WERI-Rb-1 (cell line): ENCODE measurements at regions not wholly inside any gene's neighbourhood (a gene's known extent, or its start where the extent isn't known, plus 50 kb on each side); places are given as distances from the start of the nearest gene placed in this dataset.
A peak's percentile ranks its signal among the peaks of the same experiment; 100 is the strongest.

Source experiments
- DNase-seq: peaks from one replicate; pipeline ENCODE4 v3.0.0-alpha.2; 2020
- H3K27ac ChIP-seq: fragments of 250-450 bp; sonication (Bioruptor Pico); 2 replicates; pipeline ENCODE4 v1.5.1; 2020; ENCODE audit warnings: mild to moderate bottlenecking, moderate library complexity
- H3K27me3 ChIP-seq: fragments of 250-450 bp; sonication (Bioruptor Pico); 2 replicates; pipeline ENCODE4 v1.5.1; 2021; ENCODE audit warnings: mild to moderate bottlenecking, low read depth, moderate library complexity; ENCODE audit not compliant: insufficient read depth, severe bottlenecking
- H3K36me3 ChIP-seq: fragments of 250-450 bp; sonication (Bioruptor Pico); 2 replicates; pipeline ENCODE4 v1.5.1; 2020; ENCODE audit warnings: mild to moderate bottlenecking, moderate library complexity
- H3K4me3 ChIP-seq: 2 replicates; pipeline ENCODE4 v1.5.1; 2011; ENCODE audit warnings: low read depth, mild to moderate bottlenecking, control low read depth, low read length
- H3K9me3 ChIP-seq: fragments of 250-450 bp; sonication (Bioruptor Pico); 2 replicates; pipeline ENCODE4 v1.5.1; 2021; ENCODE audit warnings: mild to moderate bottlenecking, moderate library complexity; ENCODE audit not compliant: severe bottlenecking
- TF ChIP-seq, protein P1 (sequence below): IDR thresholded peaks from 2 replicates; pipeline ENCODE4 v1.5.1; 2011; ENCODE audit warnings: low read depth, mild to moderate bottlenecking, control low read depth, inconsistent platforms, low read length

DNA sequence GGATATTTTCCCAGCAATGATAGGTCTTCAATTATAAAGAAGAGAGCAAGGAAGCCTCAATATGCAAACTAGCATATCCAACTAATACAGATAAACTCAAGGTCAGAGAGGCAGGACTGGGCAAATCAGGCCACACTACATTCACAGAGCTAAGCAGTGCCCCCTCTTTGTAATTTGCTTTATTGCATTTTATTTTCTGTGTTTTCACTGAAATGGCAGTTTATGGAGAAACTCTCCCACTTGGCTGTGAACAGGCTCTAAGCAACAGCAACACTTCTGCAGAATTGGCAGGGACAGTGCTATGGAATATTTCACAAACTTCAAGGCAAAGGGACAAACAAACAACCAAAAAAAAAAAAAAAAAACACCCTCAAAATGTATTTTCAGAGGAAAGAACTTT, 93.4 kb upstream of the SOD1 start:
- Histone ChIP-seq H3K36me3 (no peaks in the 10 kb centered on the region), H3K27ac (no peak overlapping the region)
- DNase-seq, result no peak

DNA sequence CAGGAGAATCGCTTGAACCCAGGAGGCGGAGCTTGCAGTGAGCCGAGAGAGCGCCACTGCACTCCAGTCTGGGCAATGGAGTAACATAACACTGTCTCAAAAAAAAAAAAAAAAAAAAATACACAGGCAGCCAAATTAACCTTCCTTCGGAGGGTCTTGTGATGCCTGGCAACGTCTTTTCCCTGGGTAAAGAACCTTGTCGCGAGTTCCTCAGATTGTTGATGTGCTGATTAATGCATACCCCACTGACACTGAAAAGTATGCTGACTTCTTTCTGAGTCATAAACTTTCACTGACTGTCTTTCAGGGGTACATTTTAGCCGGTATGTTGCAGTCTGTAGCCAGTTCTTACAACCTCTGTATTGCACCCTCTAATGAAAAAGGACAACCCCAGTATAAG, 95.1 kb upstream of the SOD1 start:
- DNase-seq, result no peak
- TF ChIP-seq, protein P1, sequence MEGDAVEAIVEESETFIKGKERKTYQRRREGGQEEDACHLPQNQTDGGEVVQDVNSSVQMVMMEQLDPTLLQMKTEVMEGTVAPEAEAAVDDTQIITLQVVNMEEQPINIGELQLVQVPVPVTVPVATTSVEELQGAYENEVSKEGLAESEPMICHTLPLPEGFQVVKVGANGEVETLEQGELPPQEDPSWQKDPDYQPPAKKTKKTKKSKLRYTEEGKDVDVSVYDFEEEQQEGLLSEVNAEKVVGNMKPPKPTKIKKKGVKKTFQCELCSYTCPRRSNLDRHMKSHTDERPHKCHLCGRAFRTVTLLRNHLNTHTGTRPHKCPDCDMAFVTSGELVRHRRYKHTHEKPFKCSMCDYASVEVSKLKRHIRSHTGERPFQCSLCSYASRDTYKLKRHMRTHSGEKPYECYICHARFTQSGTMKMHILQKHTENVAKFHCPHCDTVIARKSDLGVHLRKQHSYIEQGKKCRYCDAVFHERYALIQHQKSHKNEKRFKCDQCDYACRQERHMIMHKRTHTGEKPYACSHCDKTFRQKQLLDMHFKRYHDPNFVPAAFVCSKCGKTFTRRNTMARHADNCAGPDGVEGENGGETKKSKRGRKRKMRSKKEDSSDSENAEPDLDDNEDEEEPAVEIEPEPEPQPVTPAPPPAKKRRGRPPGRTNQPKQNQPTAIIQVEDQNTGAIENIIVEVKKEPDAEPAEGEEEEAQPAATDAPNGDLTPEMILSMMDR, result no peak
- H3K9me3 ChIP-seq, result no peaks in the 10 kb centered on the region

More for the DNA sequence above, 93.4 kb upstream of the SOD1 start:
- Histone ChIP-seq H3K27me3 (no peaks in the 10 kb centered on the region), H3K4me3 (no peak overlapping the region), H3K9me3 (no peaks in the 10 kb centered on the region)
- TF ChIP-seq, protein P1, result peak; percentile 31; the same call in 1 of the 2 replicates

DNA sequence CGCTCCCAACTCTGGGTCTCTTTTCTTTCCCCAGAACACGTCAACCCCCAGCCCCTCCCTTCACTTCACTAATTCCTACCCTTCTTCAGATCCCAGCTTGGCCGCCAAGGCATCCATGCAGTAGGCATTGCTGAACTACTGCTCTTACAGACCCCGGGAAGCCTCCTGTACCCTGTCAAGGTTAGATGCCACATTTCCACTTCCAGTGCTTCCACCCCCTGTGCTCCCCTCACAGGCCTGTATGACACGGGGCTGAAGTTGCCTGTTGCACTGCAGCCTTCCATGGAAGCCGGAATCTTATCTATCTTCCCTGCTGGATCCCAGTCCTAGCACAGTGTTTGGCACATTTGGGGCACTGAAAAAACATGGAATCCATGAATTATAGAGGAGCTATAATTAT, 99.0 kb upstream of the SOD1 start:
- H3K9me3 ChIP-seq, result no peaks in the 10 kb centered on the region
- no peak for DNase-seq
- no peak overlapping the region for H3K27ac ChIP-seq
- H3K27me3 ChIP-seq, result peaks cover 7% of the 10 kb centered on the region
- H3K4me3 ChIP-seq, result no peak overlapping the region
- H3K36me3 ChIP-seq, result no peaks in the 10 kb centered on the region
- TF ChIP-seq, protein P1, result no peak

More for the DNA sequence above, 95.1 kb upstream of the SOD1 start:
- H3K36me3 ChIP-seq, result no peaks in the 10 kb centered on the region
- no peak overlapping the region for H3K27ac ChIP-seq
- no peaks in the 10 kb centered on the region for H3K27me3 ChIP-seq
- no peak overlapping the region for H3K4me3 ChIP-seq

DNA sequence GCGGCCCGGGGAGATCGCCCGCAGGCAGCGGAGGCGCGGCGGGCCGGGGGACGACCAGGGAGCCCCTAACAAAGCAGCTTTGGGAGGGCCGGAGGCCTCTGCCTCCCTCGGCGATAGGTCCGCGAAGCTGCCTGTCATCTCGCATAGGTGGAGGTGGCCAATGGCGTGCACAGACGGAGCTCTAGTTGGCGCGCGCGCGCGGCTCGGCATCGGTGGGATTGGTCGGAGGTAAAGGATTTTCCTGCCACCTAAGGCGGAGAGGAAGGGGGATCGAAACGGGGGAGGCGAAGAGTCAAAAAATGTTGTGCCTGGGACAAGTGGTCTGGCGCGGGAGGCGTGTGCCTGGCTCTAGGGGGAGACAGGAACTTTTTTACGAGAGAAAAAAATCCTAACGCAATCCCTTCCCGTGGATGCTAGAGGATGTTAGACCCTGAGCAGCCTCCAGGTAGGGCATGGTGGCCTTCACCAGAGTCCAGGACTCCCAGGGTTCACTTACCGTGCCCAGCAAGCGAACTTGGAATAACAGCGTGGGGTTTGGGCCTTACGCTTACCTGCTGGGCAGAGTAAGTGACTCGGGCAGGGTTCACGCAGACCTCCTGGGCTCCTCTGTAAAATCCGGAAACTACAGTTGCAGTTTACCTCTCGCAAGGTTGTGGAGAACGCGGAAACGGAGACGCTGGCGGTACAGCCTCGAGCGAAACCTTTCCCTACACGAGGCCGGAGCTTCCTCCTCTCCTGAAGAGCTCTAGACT, 99.9 kb upstream of the SOD1 start:
- peak overlapping the region; percentile 93 for H3K4me3 ChIP-seq
- DNase-seq, result peak; percentile 100
- peak overlapping the region; percentile 96 for H3K27ac ChIP-seq
- H3K36me3 ChIP-seq, result no peaks in the 10 kb centered on the region
- H3K9me3 ChIP-seq, result no peaks in the 10 kb centered on the region
- TF ChIP-seq, protein P1, result no peak
- peaks cover 7% of the 10 kb centered on the region for H3K27me3 ChIP-seq

DNA sequence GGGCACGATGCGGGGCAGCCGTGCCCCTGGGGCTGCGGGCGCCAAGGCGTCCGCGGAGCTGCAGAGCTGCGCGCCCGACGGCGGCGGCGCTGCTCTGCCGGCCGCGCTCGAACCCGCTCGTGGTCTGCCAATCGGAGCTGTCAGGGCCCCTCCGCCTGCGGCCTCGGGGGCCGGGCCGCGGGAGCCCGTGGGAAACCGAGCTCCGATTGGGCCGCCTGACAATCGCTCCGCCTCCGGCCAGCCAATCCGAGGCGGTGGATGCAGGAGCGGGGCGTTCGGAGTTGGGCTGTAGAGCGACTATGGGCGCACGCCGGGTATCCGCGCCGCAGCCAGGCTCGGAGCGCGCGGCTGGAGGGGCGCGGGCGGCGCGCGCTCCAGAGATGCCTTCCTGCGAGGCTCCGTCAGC, 100.5 kb upstream of the SOD1 start:
- no peaks in the 10 kb centered on the region for H3K9me3 ChIP-seq
- TF ChIP-seq, protein P1, result peak; percentile 73
- peaks cover 7% of the 10 kb centered on the region for H3K27me3 ChIP-seq
- peak; percentile 99 for DNase-seq
- no peaks in the 10 kb centered on the region for H3K36me3 ChIP-seq
- peak overlapping the region; percentile 93 for H3K4me3 ChIP-seq
- peak overlapping the region; percentile 96 for H3K27ac ChIP-seq
